Neural cell (in vitro differentiated cells): ENCODE measurements at regions not wholly inside any gene's neighbourhood (a gene's known extent, or its start where the extent isn't known, plus 50 kb on each side); places are given as distances from the start of the nearest gene placed in this dataset.

Experiments
- CTCF ChIP-seq: fragments of 450-650 bp; IDR thresholded peaks from 2 replicates; pipeline ENCODE4 v1.5.1; 2014; ENCODE audit warnings: antibody characterized with exemption, mild to moderate bottlenecking, moderate library complexity; ENCODE audit not compliant: poor library complexity, severe bottlenecking
- EZH2 ChIP-seq: fragments of 200-600, 300-800 bp; shearing (Covaris generic), sonication (generic); IDR thresholded peaks from 2 replicates; pipeline ENCODE4 v1.6.1; 2014; ENCODE audit warnings: antibody characterized with exemption, low read length, borderline replicate concordance, mild to moderate bottlenecking; ENCODE audit not compliant: insufficient read depth, poor library complexity, severe bottlenecking
- REST ChIP-seq: IDR thresholded peaks from 2 replicates; pipeline ENCODE4 v1.6.1; 2012; ENCODE audit warnings: borderline replicate concordance

- TF ChIP-seq EZH2 (no peak), CTCF (no peak), REST (no peak)
Measured at GRCh38 chr13:85557691-85558467, 241.3 kb downstream of the SLITRK6 start.
